Prostate gland (tissue), 2 donors: ENCODE measurements at regions not wholly inside any gene's neighbourhood (a gene's known extent, or its start where the extent isn't known, plus 50 kb on each side); places are given as distances from the start of the nearest gene placed in this dataset.

Experiments
- DNase-seq: peaks from one replicate; pipeline ENCODE4 v3.0.0-alpha.2; 2019; ENCODE audit warnings: low spot score
- H3K27ac ChIP-seq, 2 donors: fragments of 200-600 bp; sonication (generic); 2 replicates each; pipeline ENCODE4 v1.5.1; 2017 to 2019
- H3K27me3 ChIP-seq: fragments of 200-600 bp; sonication (generic); replicated peaks from 2 replicates; pipeline ENCODE4 v1.5.1; 2019; ENCODE audit not compliant: insufficient read depth
- H3K36me3 ChIP-seq, 2 donors: fragments of 200-600 bp; sonication (generic); 1 replicate in 1 of 2; 2 replicates in 1 of 2; pipeline versions ENCODE4 v1.5.1 to v1.8.1; 2017 to 2019
- H3K4me1 ChIP-seq: fragments of 200-600 bp; sonication (generic); replicated peaks from 2 replicates; pipeline ENCODE4 v1.5.1; 2019
- H3K4me3 ChIP-seq, 2 donors: fragments of 200-600 bp; sonication (generic); 2 replicates each; pipeline ENCODE4 v1.5.1; 2017 to 2019
- H3K9me3 ChIP-seq: fragments of 200-600 bp; sonication (generic); 2 replicates; pipeline ENCODE4 v1.5.1; 2017
- CTCF ChIP-seq, 4 experiments: fragments of 200-600 bp in 2 of 4; fragments of 450-650 bp in 2 of 4; sonication (generic) in 2 of 4; IDR thresholded peaks; 1 replicate in 3 of 4; 2 replicates in 1 of 4; pipeline ENCODE4 v1.5.1; 2016 to 2019; ENCODE audit warnings: antibody characterized with exemption in 4 of 4, mild to moderate bottlenecking in 2 of 4, moderate library complexity in 2 of 4
- POLR2A ChIP-seq: fragments of 450-650 bp; IDR thresholded peaks from one replicate; pipeline ENCODE4 v1.6.1; 2016; ENCODE audit warnings: antibody characterized with exemption, mild to moderate bottlenecking
- POLR2AphosphoS5 ChIP-seq: sonication (generic); formaldehyde crosslinking; IDR thresholded peaks from one replicate; pipeline ENCODE4 v1.6.1; 2017; ENCODE audit warnings: antibody characterized with exemption
- WGBS: methylation state at CpG from one replicate; pipeline ENCODE4 v1.1.5; 2018; 5-methylcytosine and 5-hydroxymethylcytosine counted together
- intact Hi-C: fragments of 100-400 bp; cut with DNase I; formaldehyde crosslinking; loops from one replicate; pipeline ENCODE4 v1.14.2; 2022

GRCh38 chr2:102091908-102092307 lies 50.6 kb upstream of the IL1R1 start:
- no peak for TF ChIP-seq POLR2AphosphoS5
- TF ChIP-seq POLR2A = no peak
- no peak for TF ChIP-seq CTCF (IDR thresholded peaks at IDR 0.05)
- Histone ChIP-seq H3K4me1 (no peaks in the 10 kb centered on the region), H3K4me3 (no peak overlapping the region), H3K36me3 (no peaks in the 10 kb centered on the region), H3K27me3 (no peaks in the 10 kb centered on the region), H3K27ac (no peak overlapping the region), H3K9me3 (no peaks in the 10 kb centered on the region)
- no peak for DNase-seq
- 100% methylated on average over 1 of the region's 1 CpG for WGBS
- intact Hi-C loops = no loop called here

GRCh38 chr2:102092535-102092934 lies 50.0 kb upstream of the IL1R1 start:
- Histone ChIP-seq H3K27ac (no peak overlapping the region), H3K4me3 (no peak overlapping the region), H3K27me3 (no peaks in the 10 kb centered on the region), H3K4me1 (no peaks in the 10 kb centered on the region), H3K9me3 (no peaks in the 10 kb centered on the region), H3K36me3 (no peaks in the 10 kb centered on the region)
- TF ChIP-seq POLR2AphosphoS5 = no peak
- no peak for TF ChIP-seq CTCF (IDR thresholded peaks at IDR 0.05)
- TF ChIP-seq POLR2A = no peak
- DNase-seq = no peak
- intact Hi-C loops = no loop called here
- WGBS = 80% methylated on average over 7 of the region's 7 CpGs
